SJSA1 (cell line): ENCODE measurements at regions not wholly inside any gene's neighbourhood (a gene's known extent, or its start where the extent isn't known, plus 50 kb on each side); places are given as distances from the start of the nearest gene placed in this dataset.

ENCODE experiments used
- DNase-seq, 2 experiments: peaks; one replicate each; pipeline ENCODE4 v3.0.0-alpha.2; 2015 to 2020; ENCODE audit warnings: low spot score in 2 of 2, low read depth in 1 of 2
- H3K27ac ChIP-seq: fragments of 250-450 bp; sonication (Bioruptor Pico); 2 replicates; pipeline ENCODE4 v1.5.1; 2020; ENCODE audit warnings: mild to moderate bottlenecking, moderate library complexity
- H3K27me3 ChIP-seq: fragments of 250-450 bp; sonication (Bioruptor Pico); replicated peaks from 2 replicates; pipeline ENCODE4 v1.5.1; 2020; ENCODE audit warnings: mild to moderate bottlenecking, moderate library complexity
- H3K36me3 ChIP-seq: fragments of 250-450 bp; sonication (Bioruptor Pico); 2 replicates; pipeline ENCODE4 v1.5.1; 2020; ENCODE audit warnings: mild to moderate bottlenecking
- H3K4me1 ChIP-seq: fragments of 250-450 bp; sonication (Bioruptor Pico); replicated peaks from 2 replicates; pipeline ENCODE4 v1.6.1; 2021; ENCODE audit warnings: mild to moderate bottlenecking
- H3K4me3 ChIP-seq: fragments of 250-450 bp; sonication (Bioruptor Pico); 2 replicates; pipeline ENCODE4 v1.5.1; 2020; ENCODE audit warnings: mild to moderate bottlenecking
- H3K9me3 ChIP-seq: fragments of 250-450 bp; sonication (Bioruptor Pico); replicated peaks from 2 replicates; pipeline ENCODE4 v1.5.1; 2020; ENCODE audit warnings: mild to moderate bottlenecking

DNA sequence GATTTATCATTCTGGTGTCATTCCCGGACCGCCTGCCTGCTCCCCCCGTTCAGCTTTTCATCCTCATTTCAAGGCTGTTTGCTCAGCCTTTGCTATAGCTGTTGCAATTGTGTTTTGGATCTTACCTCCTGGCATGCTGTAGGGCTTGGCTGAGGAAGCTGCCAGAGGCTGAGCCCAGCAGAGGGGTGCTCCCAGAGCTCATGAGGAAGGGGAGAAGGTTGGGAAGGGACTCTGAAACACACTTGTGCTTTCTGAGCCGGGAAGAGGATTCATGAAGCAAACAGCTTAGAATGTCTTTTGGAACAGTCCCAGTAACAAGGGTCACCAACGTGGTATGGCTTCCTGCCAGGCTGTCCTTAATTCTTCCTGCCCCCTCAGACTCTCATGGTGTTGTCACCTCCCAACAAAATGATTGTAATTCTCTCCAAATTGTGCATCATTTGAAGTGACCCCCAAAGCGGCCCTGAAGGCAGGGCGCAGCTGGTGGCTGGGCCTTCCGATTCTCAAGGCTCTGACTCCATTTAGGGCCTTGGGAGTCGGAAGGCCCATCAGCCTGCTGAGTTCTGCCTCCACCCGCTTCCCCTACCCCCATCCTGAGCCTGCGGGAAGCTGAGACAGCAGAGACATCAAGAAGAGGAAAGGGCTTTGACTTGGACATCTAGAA is 111.9 kb upstream of the ARHGAP5 start:
- no peaks in the 10 kb centered on the region for H3K9me3 ChIP-seq
- H3K4me1 ChIP-seq: peaks cover 5% of the 10 kb centered on the region; the same call in 1 of the 2 replicates
- H3K4me3 ChIP-seq: no peak overlapping the region
- H3K27me3 ChIP-seq: no peaks in the 10 kb centered on the region
- no peak for DNase-seq
- H3K36me3 ChIP-seq: no peaks in the 10 kb centered on the region
- no peak overlapping the region for H3K27ac ChIP-seq

- Histone ChIP-seq H3K4me3 (no peak overlapping the region), H3K4me1 (peaks cover 5% of the 10 kb centered on the region; the same call in 1 of the 2 replicates), H3K36me3 (no peaks in the 10 kb centered on the region), H3K27ac (no peak overlapping the region), H3K9me3 (no peaks in the 10 kb centered on the region), H3K27me3 (no peaks in the 10 kb centered on the region)
- DNase-seq: no peak
Measured at GRCh38 chr14:31965735-31966598, 111.1 kb upstream of the ARHGAP5 start.

DNA sequence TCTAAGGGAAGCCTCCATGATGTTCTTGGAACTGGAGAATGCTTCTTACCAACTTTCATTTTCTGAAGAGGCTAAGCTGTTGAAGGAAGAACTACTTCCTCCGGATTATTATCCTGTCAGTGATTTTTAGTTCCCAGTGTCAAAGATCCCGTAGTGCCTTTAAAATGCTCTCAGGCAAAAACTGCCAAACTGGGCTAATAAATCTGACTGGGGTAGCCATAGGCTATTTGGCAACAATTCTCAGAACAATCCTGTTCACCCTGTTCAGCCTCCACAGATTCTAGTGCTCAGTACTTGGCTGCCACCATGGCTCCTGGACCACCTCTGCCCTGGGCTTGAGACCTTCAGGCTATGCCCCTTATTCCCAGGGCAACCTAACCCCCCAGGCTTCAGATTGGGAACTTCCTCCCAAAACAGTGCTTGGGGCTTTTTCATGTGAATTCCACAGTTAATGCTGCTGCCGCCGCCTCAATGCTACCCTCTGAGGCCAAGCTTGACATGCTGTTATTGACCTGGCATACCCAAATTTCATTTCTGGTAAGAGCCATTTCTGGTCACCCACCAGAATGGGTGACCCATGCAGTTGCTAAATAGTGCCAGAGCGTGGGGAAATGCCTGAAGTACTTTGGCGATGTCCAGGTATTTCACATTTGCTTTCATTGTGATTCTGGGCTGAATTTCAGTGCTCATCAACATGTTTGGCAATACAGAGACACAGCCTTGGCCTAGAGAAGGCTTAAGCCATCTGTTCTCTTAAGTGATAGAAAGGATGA is 110.0 kb upstream of the ARHGAP5 start:
- H3K36me3 ChIP-seq: no peaks in the 10 kb centered on the region
- H3K9me3 ChIP-seq: no peaks in the 10 kb centered on the region
- no peak overlapping the region for H3K27ac ChIP-seq
- peaks cover 5% of the 10 kb centered on the region; the same call in 1 of the 2 replicates for H3K4me1 ChIP-seq
- H3K4me3 ChIP-seq: no peak overlapping the region
- no peak for DNase-seq
- H3K27me3 ChIP-seq: no peaks in the 10 kb centered on the region

DNA sequence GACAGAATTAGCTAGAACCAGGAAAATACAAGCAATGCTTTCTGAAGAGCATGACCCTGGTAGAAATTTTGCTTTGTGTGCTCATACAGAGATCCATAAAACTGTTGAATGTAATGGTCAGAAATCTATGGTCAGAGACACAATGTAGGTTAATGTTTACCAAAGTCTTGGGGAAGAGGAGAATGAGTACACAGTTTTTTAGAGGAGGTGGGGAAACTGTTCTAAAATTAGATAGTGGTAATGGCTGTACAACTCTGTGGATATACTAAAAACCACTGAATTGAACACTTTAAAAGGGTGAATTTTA is 109.5 kb upstream of the ARHGAP5 start:
- peaks cover 5% of the 10 kb centered on the region; the same call in 1 of the 2 replicates for H3K4me1 ChIP-seq
- H3K36me3 ChIP-seq: no peaks in the 10 kb centered on the region
- H3K27ac ChIP-seq: no peak overlapping the region
- H3K4me3 ChIP-seq: no peak overlapping the region
- no peak for DNase-seq
- no peaks in the 10 kb centered on the region for H3K9me3 ChIP-seq
- no peaks in the 10 kb centered on the region for H3K27me3 ChIP-seq

DNA sequence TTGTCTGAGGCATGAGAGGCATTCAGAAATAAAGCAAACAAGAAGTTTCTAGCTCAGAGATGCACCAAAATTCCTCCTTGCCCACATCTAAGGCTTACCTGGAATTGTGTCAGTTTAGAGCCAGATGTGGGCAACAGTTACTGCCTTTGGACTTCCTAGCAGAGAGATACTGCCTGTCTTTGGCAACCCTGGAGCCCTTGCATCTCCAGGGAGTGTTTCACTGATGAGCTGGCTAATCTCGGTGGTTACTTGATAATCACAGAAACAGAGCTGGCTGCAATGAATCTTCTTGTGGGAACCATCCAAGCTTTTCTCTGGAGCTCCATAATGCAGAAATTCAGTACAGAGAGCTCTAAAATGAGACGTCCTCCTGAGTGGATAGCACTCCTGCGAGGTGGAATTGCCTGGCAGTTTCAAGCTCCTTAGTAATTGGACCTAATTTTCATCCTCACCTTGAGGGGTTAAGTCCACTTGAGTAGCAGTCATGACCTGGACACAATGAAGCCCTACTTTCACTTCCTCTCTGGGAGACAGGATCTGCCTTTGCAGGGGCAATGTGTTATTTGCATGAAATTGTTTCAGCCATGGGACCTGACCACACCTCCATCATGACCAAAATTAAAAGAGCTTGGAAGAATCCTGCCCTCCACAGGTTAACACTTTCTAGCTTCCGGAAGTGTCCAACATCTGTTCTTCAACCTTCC is 108.8 kb upstream of the ARHGAP5 start:
- H3K27ac ChIP-seq: no peak overlapping the region
- H3K36me3 ChIP-seq: no peaks in the 10 kb centered on the region
- H3K4me1 ChIP-seq: peaks cover 5% of the 10 kb centered on the region; the same call in 1 of the 2 replicates
- H3K4me3 ChIP-seq: no peak overlapping the region
- DNase-seq: no peak
- H3K27me3 ChIP-seq: no peaks in the 10 kb centered on the region
- no peaks in the 10 kb centered on the region for H3K9me3 ChIP-seq

- no peak for DNase-seq
- Histone ChIP-seq H3K4me3 (no peak overlapping the region), H3K36me3 (no peaks in the 10 kb centered on the region), H3K27ac (no peak overlapping the region), H3K4me1 (peaks cover 5% of the 10 kb centered on the region; the same call in 1 of the 2 replicates), H3K9me3 (no peaks in the 10 kb centered on the region), H3K27me3 (no peaks in the 10 kb centered on the region)
Measured at GRCh38 chr14:31968956-31969698, 108.0 kb upstream of the ARHGAP5 start.

- Histone ChIP-seq H3K36me3 (no peaks in the 10 kb centered on the region), H3K27ac (no peak overlapping the region), H3K4me1 (peaks cover 5% of the 10 kb centered on the region; the same call in 1 of the 2 replicates), H3K4me3 (no peak overlapping the region), H3K9me3 (no peaks in the 10 kb centered on the region), H3K27me3 (no peaks in the 10 kb centered on the region)
- no peak for DNase-seq
Measured at GRCh38 chr14:31969699-31970240, 107.3 kb upstream of the ARHGAP5 start.

- no peak overlapping the region for H3K4me3 ChIP-seq
- DNase-seq: no peak
- H3K27ac ChIP-seq: no peak overlapping the region
- H3K4me1 ChIP-seq: peaks cover 5% of the 10 kb centered on the region; the same call in 1 of the 2 replicates
- no peaks in the 10 kb centered on the region for H3K27me3 ChIP-seq
- no peaks in the 10 kb centered on the region for H3K9me3 ChIP-seq
- H3K36me3 ChIP-seq: no peaks in the 10 kb centered on the region
Measured at GRCh38 chr14:31970744-31971143, 106.4 kb upstream of the ARHGAP5 start.

DNA sequence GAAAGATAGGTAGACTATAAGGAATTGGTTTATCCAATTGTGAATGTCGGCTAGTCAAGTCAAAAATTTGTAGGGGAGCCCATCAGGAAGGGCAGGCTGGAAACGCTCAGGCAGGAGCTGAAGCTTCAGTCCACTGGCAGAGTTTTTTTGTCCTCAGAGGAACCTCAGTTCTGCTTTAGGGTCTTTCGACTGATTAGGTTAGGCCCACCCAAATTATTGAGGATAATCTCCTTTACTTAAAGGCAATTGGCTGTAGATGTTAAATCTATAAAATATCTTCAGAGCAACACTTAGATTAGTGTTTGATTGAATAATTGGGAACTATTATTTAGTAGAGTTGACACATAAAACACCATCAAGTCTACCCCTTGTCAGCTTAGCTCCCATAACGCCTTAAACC is 105.5 kb upstream of the ARHGAP5 start:
- H3K36me3 ChIP-seq: no peaks in the 10 kb centered on the region
- no peaks in the 10 kb centered on the region for H3K27me3 ChIP-seq
- no peaks in the 10 kb centered on the region for H3K9me3 ChIP-seq
- H3K27ac ChIP-seq: no peak overlapping the region
- H3K4me1 ChIP-seq: no peaks in the 10 kb centered on the region
- H3K4me3 ChIP-seq: no peak overlapping the region
- DNase-seq: no peak

DNA sequence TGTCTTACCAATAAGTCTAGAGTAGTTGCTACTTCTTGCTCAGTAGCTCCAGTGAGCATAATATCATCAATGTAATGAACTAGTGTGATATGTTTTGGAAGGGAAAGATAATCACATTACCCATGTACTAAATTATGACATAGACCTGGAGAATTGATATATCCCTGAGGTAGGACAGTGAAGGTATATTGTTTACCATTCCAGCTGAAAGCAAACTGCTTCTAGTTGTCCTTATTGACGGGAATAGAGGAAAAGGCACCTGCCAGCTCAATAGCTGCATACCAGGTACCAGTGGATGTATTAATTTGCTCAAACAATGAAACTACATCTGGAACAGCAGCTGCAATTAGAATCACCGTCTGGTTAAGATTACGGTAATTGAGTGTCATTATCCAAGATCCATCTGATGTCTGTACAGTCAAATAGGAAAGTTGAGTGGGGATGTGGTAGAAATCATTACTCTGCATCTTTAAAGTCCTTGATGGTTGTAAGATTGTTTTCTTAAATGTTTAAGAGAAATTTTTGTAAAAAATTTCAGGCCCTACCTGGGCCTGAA is 100.0 kb upstream of the ARHGAP5 start:
- H3K4me1 ChIP-seq: no peaks in the 10 kb centered on the region
- no peak overlapping the region for H3K27ac ChIP-seq
- no peak for DNase-seq
- H3K4me3 ChIP-seq: no peak overlapping the region
- no peaks in the 10 kb centered on the region for H3K9me3 ChIP-seq
- H3K36me3 ChIP-seq: no peaks in the 10 kb centered on the region
- no peaks in the 10 kb centered on the region for H3K27me3 ChIP-seq

DNA sequence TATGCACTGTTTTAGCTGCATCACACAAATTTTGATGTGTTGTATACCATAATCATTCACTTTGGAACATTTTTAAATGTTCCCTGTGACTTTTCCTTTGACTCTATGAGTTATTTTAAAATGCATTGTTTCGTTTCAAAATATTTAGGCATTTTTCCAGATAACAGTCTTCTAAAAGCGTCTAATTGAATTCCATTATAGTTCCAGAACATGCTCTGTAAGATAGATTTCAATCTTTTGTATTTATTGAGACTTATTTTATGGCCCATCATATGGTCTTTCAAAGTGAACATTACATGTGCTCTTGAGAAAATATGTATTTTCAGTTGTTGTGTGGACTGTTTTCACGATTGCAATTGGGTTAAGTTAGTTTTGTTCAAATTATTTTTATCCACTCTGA is 98.7 kb upstream of the ARHGAP5 start:
- Histone ChIP-seq H3K9me3 (no peaks in the 10 kb centered on the region), H3K4me1 (no peaks in the 10 kb centered on the region), H3K36me3 (no peaks in the 10 kb centered on the region), H3K27ac (no peak overlapping the region), H3K4me3 (no peak overlapping the region), H3K27me3 (no peaks in the 10 kb centered on the region)
- no peak for DNase-seq

GRCh38 chr14:31982642-31983041 is 94.5 kb upstream of the ARHGAP5 start:
- no peak overlapping the region for H3K27ac ChIP-seq
- no peaks in the 10 kb centered on the region for H3K36me3 ChIP-seq
- H3K9me3 ChIP-seq: no peaks in the 10 kb centered on the region
- no peaks in the 10 kb centered on the region for H3K4me1 ChIP-seq
- no peaks in the 10 kb centered on the region for H3K27me3 ChIP-seq
- DNase-seq: no peak
- H3K4me3 ChIP-seq: no peak overlapping the region
